K562 (cell line): ENCODE measurements at regions not wholly inside any gene's neighbourhood (a gene's known extent, or its start where the extent isn't known, plus 50 kb on each side); places are given as distances from the start of the nearest gene placed in this dataset.

Experiments used
- ATAC-seq: fragments of 200-7000 bp; cut with Tn5 transposase; 3 replicates; pipeline ENCODE4 v1.9.1; 2020; ENCODE audit warnings: moderate library complexity
- BruUV-seq: library from RNA; stranded (reverse); fragments of 400-500 nt; replicated peaks from 2 replicates; lab custom pipeline; 2021; lab: Mats Ljungman, UMichigan
- CTCF ChIA-PET: fragments of 300-600 bp; formaldehyde crosslinking; extraction: SDS; loops from one replicate; lab custom pipeline; 2021; ENCODE audit warnings: low intra/inter-chr PET ratio; lab: Yijun Ruan, JAX
- POLR2A ChIA-PET: fragments of 300-600, 350-650 bp; sonication (Branson Sonifier 250); formaldehyde crosslinking; extraction: SDS; loops from one replicate; lab custom pipeline; 2021; ENCODE audit warnings: antibody characterized with exemption, inconsistent platforms; lab: Yijun Ruan, JAX
- DNase-seq, 4 experiments: peaks; one replicate each; pipeline versions ENCODE4 v3.0.0 to v3.0.0-alpha.2; 2011 to 2018; ENCODE audit warnings: low spot score in 3 of 4, mixed read lengths in 3 of 4; ENCODE audit errors: extremely low read depth in 1 of 4
- FAIRE-seq: peaks from 2 replicates; lab custom pipeline; 2011; peaks lifted over from hg19 to GRCh38; lab: Jason Lieb, UNC
- H2AFZ ChIP-seq: 2 replicates; pipeline ENCODE4 v1.6.0; 2011; ENCODE audit warnings: low read depth, low read length, control low read depth, inconsistent platforms
- H3K27ac ChIP-seq: fragments of 200-600 bp; 3 replicates; pipeline ENCODE4 v1.8.0; 2011; ENCODE audit warnings: low read depth, mild to moderate bottlenecking, control low read depth, inconsistent platforms, low read length, moderate library complexity, mixed read lengths; ENCODE audit errors: extremely low read depth
- H3K27me3 ChIP-seq, 2 experiments: fragments of 300-600 bp in 1 of 2; 2 replicates in 1 of 2; 3 replicates in 1 of 2; pipeline versions ENCODE4 v1.6.0 to v1.8.0; 2011; ENCODE audit warnings: inconsistent platforms in 2 of 2, low read length in 2 of 2, mild to moderate bottlenecking in 1 of 2, mixed read lengths in 1 of 2, moderate library complexity in 1 of 2; ENCODE audit not compliant: control insufficient read depth in 2 of 2, insufficient read depth in 2 of 2
- H3K36me3 ChIP-seq: fragments of 300-600 bp; 3 replicates; pipeline ENCODE4 v1.8.0; 2011; ENCODE audit warnings: mild to moderate bottlenecking, low read length, inconsistent platforms; ENCODE audit not compliant: control insufficient read depth, insufficient read depth
- H3K4me1 ChIP-seq, 2 experiments: fragments of 200-600 bp in 1 of 2; replicated peaks in 1 of 2; 2 replicates in 1 of 2; 3 replicates in 1 of 2; pipeline versions ENCODE4 v1.5.1 to v1.8.0; 2011; ENCODE audit warnings: inconsistent platforms in 2 of 2, low read length in 2 of 2, mild to moderate bottlenecking in 1 of 2, mixed read lengths in 1 of 2, moderate library complexity in 1 of 2; ENCODE audit not compliant: control insufficient read depth in 2 of 2, insufficient read depth in 2 of 2
- H3K4me2 ChIP-seq: 2 replicates; pipeline ENCODE4 v1.6.1; 2011; ENCODE audit warnings: low read length, control low read depth, inconsistent platforms, mixed read lengths; ENCODE audit not compliant: insufficient read depth
- H3K4me3 ChIP-seq: fragments of 200-600 bp; sonication (generic), shearing (Covaris generic); 2 replicates; pipeline ENCODE4 v1.5.1; 2016; ENCODE audit warnings: control low read depth, inconsistent platforms
- H3K79me2 ChIP-seq: fragments of 200-600 bp; 3 replicates; pipeline ENCODE4 v1.8.0; 2011; ENCODE audit warnings: low read length, inconsistent platforms; ENCODE audit not compliant: control insufficient read depth, insufficient read depth
- H3K9ac ChIP-seq, 2 experiments: 2 replicates each; pipeline versions ENCODE4 v1.6.0 to v1.6.1; 2011; ENCODE audit warnings: low read depth in 2 of 2, low read length in 2 of 2, control low read depth in 1 of 2, inconsistent platforms in 1 of 2, mild to moderate bottlenecking in 1 of 2, mixed read lengths in 1 of 2; ENCODE audit not compliant: insufficient read depth in 1 of 2
- H3K9me1 ChIP-seq: one replicate; pipeline ENCODE4 v1.6.0; 2011; ENCODE audit warnings: inconsistent platforms, mild to moderate bottlenecking, low read length, moderate library complexity; ENCODE audit not compliant: control insufficient read depth, insufficient read depth
- H3K9me3 ChIP-seq: replicated peaks from 2 replicates; pipeline ENCODE4 v1.5.1; 2011; ENCODE audit warnings: low read depth, low read length, inconsistent platforms; ENCODE audit not compliant: control insufficient read depth, insufficient read depth
- H4K20me1 ChIP-seq: replicated peaks from 2 replicates; pipeline ENCODE4 v1.6.1; 2011; ENCODE audit warnings: low read length, inconsistent platforms, mixed read lengths; ENCODE audit not compliant: control insufficient read depth, insufficient read depth
- GABPA ChIP-seq: fragments of 200-800 bp; sonication (Bioruptor generic); conservative IDR thresholded peaks from 2 replicates; pipeline ENCODE4 v1.6.1; 2016; ENCODE audit warnings: low read depth, missing genetic modification characterization, missing compliant biosample characterization
- GATAD2B ChIP-seq: fragments of 450-650 bp; IDR thresholded peaks from 2 replicates; pipeline ENCODE4 v1.6.1; 2017; ENCODE audit warnings: mild to moderate bottlenecking, borderline replicate concordance
- MAFG ChIP-seq: fragments of 450-650 bp; conservative IDR thresholded peaks from 2 replicates; pipeline ENCODE4 v1.6.1; 2016; ENCODE audit warnings: missing genetic modification characterization, missing compliant biosample characterization
- NFE2L1 ChIP-seq: fragments of 450-650 bp; IDR thresholded peaks from 2 replicates; pipeline ENCODE4 v1.6.1; 2016; ENCODE audit warnings: missing genetic modification characterization, low read depth, mild to moderate bottlenecking, missing compliant biosample characterization, moderate library complexity, borderline replicate concordance
- PHB2 ChIP-seq: fragments of 450-650 bp; IDR thresholded peaks from 2 replicates; pipeline ENCODE4 v1.6.1; 2017; ENCODE audit warnings: low read depth
- TOE1 ChIP-seq, 2 experiments: fragments of 450-650 bp in 1 of 2; sonication (generic) in 1 of 2; formaldehyde crosslinking in 1 of 2; IDR thresholded peaks; 2 replicates each; pipeline versions ENCODE4 v1.7.1 to v1.8.0; 2016 to 2022; ENCODE audit warnings: borderline replicate concordance in 2 of 2, mild to moderate bottlenecking in 2 of 2, antibody characterized with exemption in 1 of 2, inconsistent platforms in 1 of 2, low read depth in 1 of 2, missing genetic modification reagents in 1 of 2, moderate library complexity in 1 of 2
- U2AF2 ChIP-seq: fragments of 200-400 bp; formaldehyde crosslinking; optimal IDR thresholded peaks from 2 replicates; pipeline ENCODE3; 2017; ENCODE audit warnings: low read depth, mild to moderate bottlenecking, low read length
- WGBS: fragments of 100-300 bp; shearing (Covaris generic); methylation state at CpG from one replicate; pipeline ENCODE4 v1.1.6; 2016; ENCODE audit warnings: low coverage, mixed read lengths; ENCODE audit not compliant: insufficient coverage; ENCODE audit errors: missing lambda C conversion rate; 5-methylcytosine and 5-hydroxymethylcytosine counted together
- in situ Hi-C: fragments of 300-500 bp; cut with MboI; formaldehyde crosslinking; loops from 4 replicates; pipeline ENCODE4 v1.15.0; 2018; ENCODE audit warnings: inconsistent platforms, mixed read lengths
- intact Hi-C: fragments of 100-400 bp; cut with micrococcal nuclease; formaldehyde crosslinking; loops from 2 replicates; pipeline ENCODE4 v1.14.2; 2022
- TF ChIP-seq, protein P1 (sequence below): fragments of 250-450 bp; sonication (Bioruptor Pico); IDR thresholded peaks from 2 replicates; pipeline ENCODE4 v1.8.0; 2022; ENCODE audit warnings: inconsistent platforms
- TF ChIP-seq, protein P2 (sequence below): fragments of 450-650 bp; IDR thresholded peaks from 2 replicates; pipeline ENCODE4 v1.6.1; 2017; ENCODE audit warnings: mild to moderate bottlenecking, moderate library complexity

DNA sequence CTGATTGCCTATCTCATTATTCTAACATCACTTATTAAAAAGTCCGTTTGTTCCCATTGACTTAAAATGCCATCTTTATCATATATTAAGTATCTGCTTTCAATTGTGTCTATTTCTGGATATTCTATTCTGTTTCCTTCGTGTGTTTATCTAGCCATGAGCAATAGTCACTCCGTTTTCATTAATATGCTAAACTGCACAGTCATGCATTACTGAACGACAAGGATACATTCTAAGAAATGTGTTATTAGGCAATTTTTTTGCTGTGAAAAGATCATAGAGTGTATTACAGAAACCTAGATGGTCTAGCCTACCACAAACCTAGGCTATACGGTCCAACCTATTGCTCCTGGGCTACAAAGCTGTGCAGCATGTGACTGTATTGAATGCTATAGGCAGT is 482.9 kb downstream of the IRX1 start:
- Histone ChIP-seq H3K4me1 (no peaks in the 10 kb centered on the region), H3K4me3 (no peak overlapping the region), H4K20me1 (no peaks in the 10 kb centered on the region), H3K9me1 (no peaks in the 10 kb centered on the region), H2AFZ (no peak overlapping the region), H3K27me3 (no peaks in the 10 kb centered on the region), H3K79me2 (no peaks in the 10 kb centered on the region), H3K4me2 (no peak overlapping the region), H3K9ac (no peak overlapping the region), H3K9me3 (peaks cover 3% of the 10 kb centered on the region; the same call in 1 of the 2 replicates), H3K27ac (no peak overlapping the region), H3K36me3 (no peaks in the 10 kb centered on the region)
- TF ChIP-seq NFE2L1 (tag) (0 out of 2 replicates have a peak, but pooled peaks have one; percentile 14), PHB2 (no peak), MAFG (0 out of 2 replicates have a peak, but pooled peaks have one; percentile 6)
- no TSS peak for BruUV-seq
- ChIA-PET POLR2A (no interaction called here), CTCF (no interaction called here)
- FAIRE-seq = no peak
- in situ Hi-C loops = no loop called here
- ATAC-seq = no peak
- DNase-seq = no peak
- 1% methylated on average over 5 of the region's 5 CpGs for whole genome bisulfite sequencing
- intact Hi-C loops = no loop called here

DNA sequence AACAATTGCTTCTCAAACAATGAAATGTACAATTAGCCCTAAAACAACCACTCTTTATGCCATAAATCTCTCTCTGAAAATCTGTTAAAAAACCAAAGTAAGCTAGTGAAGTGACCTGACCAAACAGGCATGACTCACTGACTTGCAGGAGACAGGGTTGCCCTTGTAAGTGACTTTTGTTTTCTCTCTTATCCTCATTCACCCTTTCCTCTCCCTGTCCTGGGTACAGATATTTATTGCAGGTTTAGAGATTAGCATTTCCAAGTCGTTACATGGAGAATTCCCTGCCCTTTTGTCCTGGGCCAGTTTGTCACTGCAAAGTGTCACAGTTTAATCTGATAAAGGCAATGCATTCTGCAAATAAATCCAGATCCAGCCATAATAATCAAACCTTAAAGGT is 484.2 kb downstream of the IRX1 start:
- H3K27me3 ChIP-seq = no peaks in the 10 kb centered on the region
- H3K4me2 ChIP-seq = no peak overlapping the region
- ATAC-seq = no peak
- ChIA-PET CTCF (no interaction called here), POLR2A (no interaction called here)
- WGBS = 0% methylated on average over 1 of the region's 1 CpG
- intact Hi-C loops = no loop called here
- no peak for FAIRE-seq
- H3K36me3 ChIP-seq = no peaks in the 10 kb centered on the region
- no peaks in the 10 kb centered on the region for H4K20me1 ChIP-seq
- no peak overlapping the region for H3K27ac ChIP-seq
- H2AFZ ChIP-seq = no peak overlapping the region
- H3K4me3 ChIP-seq = no peak overlapping the region
- no peak overlapping the region for H3K9ac ChIP-seq
- no peaks in the 10 kb centered on the region for H3K4me1 ChIP-seq
- TF ChIP-seq, protein P1, sequence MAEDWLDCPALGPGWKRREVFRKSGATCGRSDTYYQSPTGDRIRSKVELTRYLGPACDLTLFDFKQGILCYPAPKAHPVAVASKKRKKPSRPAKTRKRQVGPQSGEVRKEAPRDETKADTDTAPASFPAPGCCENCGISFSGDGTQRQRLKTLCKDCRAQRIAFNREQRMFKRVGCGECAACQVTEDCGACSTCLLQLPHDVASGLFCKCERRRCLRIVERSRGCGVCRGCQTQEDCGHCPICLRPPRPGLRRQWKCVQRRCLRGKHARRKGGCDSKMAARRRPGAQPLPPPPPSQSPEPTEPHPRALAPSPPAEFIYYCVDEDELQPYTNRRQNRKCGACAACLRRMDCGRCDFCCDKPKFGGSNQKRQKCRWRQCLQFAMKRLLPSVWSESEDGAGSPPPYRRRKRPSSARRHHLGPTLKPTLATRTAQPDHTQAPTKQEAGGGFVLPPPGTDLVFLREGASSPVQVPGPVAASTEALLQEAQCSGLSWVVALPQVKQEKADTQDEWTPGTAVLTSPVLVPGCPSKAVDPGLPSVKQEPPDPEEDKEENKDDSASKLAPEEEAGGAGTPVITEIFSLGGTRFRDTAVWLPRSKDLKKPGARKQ (CRISPR knock-in tag) = no peak
- TF ChIP-seq, protein P2, sequence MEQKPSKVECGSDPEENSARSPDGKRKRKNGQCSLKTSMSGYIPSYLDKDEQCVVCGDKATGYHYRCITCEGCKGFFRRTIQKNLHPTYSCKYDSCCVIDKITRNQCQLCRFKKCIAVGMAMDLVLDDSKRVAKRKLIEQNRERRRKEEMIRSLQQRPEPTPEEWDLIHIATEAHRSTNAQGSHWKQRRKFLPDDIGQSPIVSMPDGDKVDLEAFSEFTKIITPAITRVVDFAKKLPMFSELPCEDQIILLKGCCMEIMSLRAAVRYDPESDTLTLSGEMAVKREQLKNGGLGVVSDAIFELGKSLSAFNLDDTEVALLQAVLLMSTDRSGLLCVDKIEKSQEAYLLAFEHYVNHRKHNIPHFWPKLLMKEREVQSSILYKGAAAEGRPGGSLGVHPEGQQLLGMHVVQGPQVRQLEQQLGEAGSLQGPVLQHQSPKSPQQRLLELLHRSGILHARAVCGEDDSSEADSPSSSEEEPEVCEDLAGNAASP = no peak
- TF ChIP-seq GABPA (tag) = no peak
- TF ChIP-seq GATAD2B = no peak
- TF ChIP-seq TOE1 (IDR thresholded peaks at IDR 0.05; ENCODE audit: borderline replicate concordance) = no peak
- no peak for TF ChIP-seq TOE1 (CRISPR knock-in tag; IDR thresholded peaks at IDR 0.05; ENCODE audit: borderline replicate concordance, low read depth)
- TF ChIP-seq U2AF2 = no peak
- H3K9me1 ChIP-seq = no peaks in the 10 kb centered on the region
- no peaks in the 10 kb centered on the region for H3K79me2 ChIP-seq
- no peak for DNase-seq
- no TSS peak for BruUV-seq
- in situ Hi-C loops = no loop called here
- peaks cover 3% of the 10 kb centered on the region; the same call in 1 of the 2 replicates for H3K9me3 ChIP-seq
